Memory B cell (primary cell): ENCODE measurements at regions not wholly inside any gene's neighbourhood (a gene's known extent, or its start where the extent isn't known, plus 50 kb on each side); places are given as distances from the start of the nearest gene placed in this dataset.
"Not testable (repeated sequence)": the region's sequence is repeated elsewhere in the genome, so short reads cannot be mapped to it uniquely, and the experiment has no call there.

Source experiments
- ATAC-seq: fragments of 150-1000 bp; cut with Tn5 transposase; 2 replicates; pipeline ENCODE4 v1.10.0; 2021; ENCODE audit warnings: low read depth, mild to moderate bottlenecking, moderate library complexity
- DNase-seq, 2 donors: peaks; one replicate each; pipeline ENCODE4 v3.0.0; 2022; ENCODE audit warnings: low spot score in 2 of 2
- H3K27ac Mint-ChIP-seq: one replicate; pipeline ENCODE4 v1.8.0; 2022; ENCODE audit warnings: mild to moderate bottlenecking, moderate library complexity, mixed read lengths
- H3K27me3 Mint-ChIP-seq: one replicate; pipeline ENCODE4 v1.8.0; 2022; ENCODE audit warnings: mixed read lengths
- H3K36me3 Mint-ChIP-seq: one replicate; pipeline ENCODE4 v1.8.0; 2022; ENCODE audit warnings: mild to moderate bottlenecking, mixed read lengths
- H3K4me1 Mint-ChIP-seq: one replicate; pipeline ENCODE4 v1.8.0; 2022; ENCODE audit warnings: mixed read lengths
- H3K4me3 Mint-ChIP-seq: one replicate; pipeline ENCODE4 v1.8.0; 2022; ENCODE audit warnings: mild to moderate bottlenecking, moderate library complexity, mixed read lengths
- H3K9me3 Mint-ChIP-seq: one replicate; pipeline ENCODE4 v1.8.0; 2022; ENCODE audit warnings: mixed read lengths

DNA sequence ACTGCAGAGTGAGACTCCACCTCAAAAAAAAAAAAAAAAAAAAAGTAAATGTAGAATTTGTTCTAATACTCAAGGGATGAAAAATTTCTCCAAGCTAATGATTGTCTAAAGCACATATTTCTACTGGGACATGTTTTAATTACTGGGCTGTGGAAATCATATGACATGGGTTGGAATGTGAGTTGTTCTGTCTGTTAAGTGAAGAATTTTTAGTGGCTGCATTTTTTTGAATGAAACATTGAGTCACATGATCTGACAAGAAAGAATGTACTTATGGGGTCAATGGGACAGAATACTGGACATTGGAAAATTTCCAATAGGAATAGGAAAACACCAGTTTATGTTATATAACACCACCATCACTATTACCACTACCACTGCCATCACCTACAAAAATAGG, 123.8 kb upstream of the IVNS1ABP start:
- Mint-ChIP-seq H3K36me3 (no peaks in the 10 kb centered on the region), H3K27me3 (no peaks in the 10 kb centered on the region), H3K4me1 (no peaks in the 10 kb centered on the region), H3K4me3 (no peak overlapping the region), H3K9me3 (no peaks in the 10 kb centered on the region), H3K27ac (no peak overlapping the region)
- no peak for DNase-seq
- no peak for ATAC-seq

DNA sequence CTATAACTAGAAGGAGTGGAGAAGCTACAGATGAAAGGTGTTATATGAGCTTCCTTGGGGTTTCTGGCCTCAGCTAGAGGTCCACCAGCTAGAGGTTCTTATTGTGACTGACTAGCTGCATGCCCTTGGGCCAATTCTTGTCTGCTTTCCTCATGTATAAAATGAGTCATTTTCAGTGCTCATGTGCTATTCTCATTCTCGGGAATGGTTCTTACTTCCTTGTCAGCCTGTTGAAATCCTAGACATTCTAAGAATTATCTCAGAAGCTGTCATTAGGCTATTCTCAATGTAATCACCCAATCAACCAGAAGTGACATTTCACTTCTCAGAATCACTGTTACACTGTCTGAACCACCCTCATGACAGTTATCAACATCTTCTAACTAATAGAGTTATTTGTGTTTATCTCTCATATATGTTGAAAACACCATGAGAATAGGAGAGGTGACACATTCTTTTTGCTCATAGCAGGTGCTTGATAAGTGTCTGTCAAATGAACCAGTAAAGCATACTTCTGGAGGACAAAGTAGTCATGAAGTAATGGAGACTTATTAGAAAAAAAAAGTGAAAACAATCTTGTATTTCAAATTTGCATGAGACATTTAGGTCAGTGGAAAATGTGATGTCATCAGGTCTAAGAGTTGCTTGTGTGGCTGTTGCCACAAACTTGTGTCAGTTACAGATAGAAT, 122.8 kb upstream of the IVNS1ABP start:
- Mint-ChIP-seq H3K4me1 (no peaks in the 10 kb centered on the region), H3K4me3 (no peak overlapping the region), H3K36me3 (no peaks in the 10 kb centered on the region), H3K27ac (no peak overlapping the region), H3K9me3 (no peaks in the 10 kb centered on the region), H3K27me3 (no peaks in the 10 kb centered on the region)
- ATAC-seq, result peak; percentile 86
- DNase-seq, result peak in 1 of 2 donors; percentile 7

DNA sequence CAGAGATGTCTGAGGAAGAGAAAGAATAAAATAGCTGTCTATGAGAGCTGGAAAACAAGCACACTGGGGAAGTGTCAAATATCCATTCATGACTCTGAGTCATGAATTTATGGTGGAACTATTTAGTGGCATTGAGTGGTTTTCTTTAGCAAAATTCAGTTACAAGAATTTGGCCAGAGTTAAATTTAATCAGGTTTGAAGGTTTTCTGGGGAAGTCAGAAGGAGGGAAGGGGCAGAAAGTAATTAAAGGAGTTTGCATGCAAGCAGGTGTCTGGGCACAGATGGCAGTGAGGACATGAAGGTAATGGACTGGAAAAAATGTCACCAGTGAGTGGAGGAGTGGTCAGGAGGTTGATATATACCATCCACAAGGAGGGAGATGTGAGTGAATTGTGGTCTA, 121.9 kb upstream of the IVNS1ABP start:
- Mint-ChIP-seq H3K4me1 (no peaks in the 10 kb centered on the region), H3K9me3 (no peaks in the 10 kb centered on the region), H3K27me3 (no peaks in the 10 kb centered on the region), H3K36me3 (no peaks in the 10 kb centered on the region), H3K27ac (no peak overlapping the region), H3K4me3 (no peak overlapping the region)
- ATAC-seq (no peak), DNase-seq (no peak)

DNA sequence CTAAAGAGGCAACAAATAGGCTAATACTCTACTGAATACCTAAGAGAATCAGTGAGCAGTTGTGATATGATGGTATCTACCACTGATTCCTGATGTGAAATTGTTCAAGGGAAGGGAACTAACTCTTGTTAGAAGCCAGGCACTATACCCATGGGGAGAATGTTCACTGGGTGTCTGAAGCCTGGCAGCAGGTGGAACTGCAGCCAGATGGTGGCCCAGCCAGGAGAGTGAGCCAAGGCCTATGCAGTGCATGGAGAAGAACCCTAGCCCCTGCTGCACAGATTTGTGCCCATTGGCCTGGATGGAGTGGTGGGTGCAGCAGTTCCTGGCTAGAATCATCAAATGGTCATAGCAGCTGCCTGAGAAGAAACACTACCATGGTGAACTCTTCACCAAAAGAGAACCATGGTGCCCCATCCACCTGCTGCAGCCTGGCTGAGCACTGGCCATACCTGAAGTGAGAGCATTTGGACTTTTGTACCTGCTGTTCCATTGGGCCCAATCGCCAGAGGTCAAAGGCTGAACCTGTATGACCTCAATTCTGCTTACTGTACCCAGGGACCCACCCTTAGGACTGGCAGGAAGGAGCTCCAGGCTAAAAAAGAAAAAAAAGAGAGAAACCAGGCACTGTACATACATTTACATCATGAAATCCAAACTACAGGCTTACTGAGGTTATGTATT, 118.8 kb upstream of the IVNS1ABP start:
- Mint-ChIP-seq H3K27me3 (no peaks in the 10 kb centered on the region), H3K9me3 (no peaks in the 10 kb centered on the region), H3K27ac (no peak overlapping the region), H3K4me3 (no peak overlapping the region), H3K4me1 (no peaks in the 10 kb centered on the region), H3K36me3 (no peaks in the 10 kb centered on the region)
- ATAC-seq, result no peak
- DNase-seq, result no peak

DNA sequence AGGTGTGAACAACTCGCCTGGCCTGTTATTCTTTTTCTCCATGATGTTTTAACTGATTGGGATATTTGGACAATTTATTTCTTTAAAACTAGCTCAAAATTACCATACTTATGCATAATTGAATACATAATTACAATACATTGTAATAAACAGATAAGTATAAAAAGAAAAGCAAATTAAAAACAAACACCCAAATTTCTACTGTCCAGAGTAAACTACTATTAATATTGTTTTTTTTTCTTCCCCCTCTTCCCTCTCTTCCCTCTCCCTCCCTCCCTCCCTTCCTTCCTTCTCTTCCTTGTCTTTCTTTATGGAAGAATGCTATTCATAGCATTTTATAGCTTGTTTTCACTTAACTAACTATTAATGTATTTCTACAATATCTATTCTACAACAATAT, 117.7 kb upstream of the IVNS1ABP start:
- Mint-ChIP-seq H3K27ac (no peak overlapping the region), H3K36me3 (no peaks in the 10 kb centered on the region), H3K27me3 (no peaks in the 10 kb centered on the region), H3K9me3 (no peaks in the 10 kb centered on the region), H3K4me1 (no peaks in the 10 kb centered on the region), H3K4me3 (no peak overlapping the region)
- DNase-seq (no peak), ATAC-seq (no peak)

DNA sequence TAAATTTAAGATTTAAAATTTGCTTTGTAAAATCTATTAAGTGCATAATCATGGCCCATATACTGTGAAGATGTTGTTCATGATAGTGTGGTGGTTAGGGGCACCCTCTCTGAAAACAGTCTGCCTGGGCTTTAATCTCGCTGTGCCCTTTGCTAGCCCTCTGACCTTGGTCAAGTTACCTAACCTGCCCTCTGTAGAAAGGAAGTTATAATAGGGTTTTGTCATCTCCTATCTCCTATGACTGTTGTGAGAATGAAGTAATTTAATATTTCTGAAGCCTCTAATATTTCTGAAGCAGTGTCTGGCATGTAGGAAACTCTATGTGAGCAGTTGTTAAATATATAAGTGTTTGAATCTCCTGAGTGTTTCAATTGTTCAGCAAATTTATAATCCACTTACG, 116.6 kb upstream of the IVNS1ABP start:
- no peaks in the 10 kb centered on the region for H3K36me3 Mint-ChIP-seq
- H3K4me1 Mint-ChIP-seq, result peaks cover 3% of the 10 kb centered on the region
- H3K27ac Mint-ChIP-seq, result no peak overlapping the region
- H3K27me3 Mint-ChIP-seq, result no peaks in the 10 kb centered on the region
- DNase-seq (no peak), ATAC-seq (no peak)
- peaks cover 3% of the 10 kb centered on the region for H3K9me3 Mint-ChIP-seq
- H3K4me3 Mint-ChIP-seq, result no peak overlapping the region

DNA sequence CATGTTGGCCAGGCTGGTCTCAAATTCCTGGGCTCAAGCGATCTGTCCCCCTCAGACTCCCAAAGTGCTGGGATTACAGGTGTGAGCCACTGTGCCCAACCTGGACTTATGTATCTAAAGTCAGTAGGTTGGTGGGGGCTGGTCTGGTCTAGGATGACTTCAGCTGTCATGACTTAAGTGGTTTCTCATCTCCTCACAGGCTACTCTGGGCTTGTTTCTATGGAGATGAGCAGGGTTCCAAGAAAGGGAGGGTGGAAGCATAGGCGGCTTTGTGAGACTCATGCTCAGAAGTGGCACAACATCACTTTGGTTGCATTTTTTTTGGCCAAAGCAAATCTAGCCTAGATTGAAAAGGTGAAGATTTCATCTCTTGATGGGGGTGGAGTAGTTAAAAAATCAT, 115.9 kb upstream of the IVNS1ABP start:
- no peak overlapping the region for H3K4me3 Mint-ChIP-seq
- H3K9me3 Mint-ChIP-seq, result peaks cover 3% of the 10 kb centered on the region
- no peak overlapping the region for H3K27ac Mint-ChIP-seq
- no peaks in the 10 kb centered on the region for H3K36me3 Mint-ChIP-seq
- H3K4me1 Mint-ChIP-seq, result peaks cover 3% of the 10 kb centered on the region
- no peaks in the 10 kb centered on the region for H3K27me3 Mint-ChIP-seq
- DNase-seq, result no peak
- ATAC-seq, result no peak

DNA sequence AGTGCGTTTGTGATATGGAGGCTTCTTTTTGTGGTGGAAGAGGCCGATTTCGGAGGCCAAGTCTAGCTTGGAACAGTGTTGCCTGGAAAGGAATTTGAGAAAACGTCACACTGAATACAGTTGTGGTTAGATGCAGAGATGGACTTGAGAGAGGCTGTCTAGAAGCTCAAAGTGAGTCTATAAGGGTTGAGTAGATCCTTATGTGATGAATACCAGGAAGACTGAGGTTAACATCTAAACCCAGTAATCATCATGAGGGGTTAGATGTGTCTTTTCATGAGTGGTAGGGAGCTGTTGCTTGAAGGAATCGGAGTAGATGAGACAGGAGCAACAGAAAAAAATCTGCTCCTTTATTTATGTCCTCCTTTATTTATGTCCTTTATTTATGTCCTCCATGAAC, 114.6 kb upstream of the IVNS1ABP start:
- no peak for ATAC-seq
- Mint-ChIP-seq H3K27ac (no peak overlapping the region), H3K4me3 (no peak overlapping the region), H3K36me3 (no peaks in the 10 kb centered on the region), H3K4me1 (peaks cover 3% of the 10 kb centered on the region), H3K27me3 (no peaks in the 10 kb centered on the region), H3K9me3 (peaks cover 3% of the 10 kb centered on the region)
- DNase-seq, result no peak

DNA sequence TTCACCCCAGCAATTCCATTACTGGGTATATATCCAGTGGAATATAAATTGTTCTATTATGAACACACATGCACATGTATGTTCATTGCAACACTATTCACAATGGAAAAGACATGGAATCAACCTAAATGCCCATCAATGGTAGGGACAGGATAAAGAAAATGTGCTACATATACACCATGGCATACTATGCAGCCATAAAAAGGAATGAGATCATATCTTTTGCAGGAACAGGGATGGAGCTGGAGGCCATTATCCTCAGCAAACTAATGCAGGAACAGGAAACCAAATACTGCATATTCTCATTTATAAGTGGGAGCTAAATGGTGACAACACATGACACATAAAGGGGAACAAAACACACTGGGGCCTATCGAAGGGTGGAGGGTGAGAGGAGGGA, 112.6 kb upstream of the IVNS1ABP start:
- not testable (repeated sequence) for H3K9me3 Mint-ChIP-seq, H3K27ac Mint-ChIP-seq, H3K4me1 Mint-ChIP-seq, DNase-seq, H3K36me3 Mint-ChIP-seq, H3K4me3 Mint-ChIP-seq, ATAC-seq, H3K27me3 Mint-ChIP-seq

DNA sequence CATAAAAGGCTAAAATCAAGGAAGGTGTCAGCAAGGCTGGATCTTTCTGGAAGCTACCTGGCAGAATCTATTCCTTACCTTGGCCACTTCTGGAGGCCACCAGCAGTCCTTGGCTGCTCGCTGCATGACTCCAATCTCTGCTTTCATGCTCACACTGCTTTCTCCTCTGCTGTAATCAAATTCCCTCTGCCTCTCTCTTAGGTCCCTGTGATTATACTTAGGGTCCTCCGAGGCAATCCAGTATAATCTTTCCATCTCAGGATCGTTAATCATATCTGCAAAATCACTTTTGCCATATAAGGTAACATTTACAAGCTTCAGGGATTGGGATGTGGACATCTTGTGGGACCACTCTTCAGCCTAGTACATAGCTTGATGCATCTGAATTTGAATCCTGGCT, 110.7 kb upstream of the IVNS1ABP start:
- no peak overlapping the region for H3K27ac Mint-ChIP-seq

DNA sequence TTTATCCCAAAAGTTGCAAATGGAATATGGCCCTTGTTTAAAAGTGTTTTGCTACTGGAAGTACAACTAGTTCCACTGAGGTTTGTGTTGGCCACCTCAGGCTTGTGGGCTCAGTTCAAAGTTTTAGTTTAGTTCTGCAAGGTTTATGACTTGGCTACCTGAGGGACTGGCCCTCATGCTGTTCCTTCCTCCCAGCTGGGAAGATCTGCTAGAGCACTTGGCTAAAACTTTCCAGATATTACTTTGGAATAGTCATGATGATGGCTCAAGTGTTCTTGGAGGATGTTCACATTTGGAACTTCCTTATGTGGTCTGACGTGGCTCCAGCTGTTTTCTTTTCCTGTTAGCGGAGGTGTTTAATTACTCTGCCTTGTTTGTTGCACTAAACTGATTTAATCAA, 110.2 kb upstream of the IVNS1ABP start:
- no peak for ATAC-seq
- H3K9me3 Mint-ChIP-seq, result peaks cover 3% of the 10 kb centered on the region
- DNase-seq, result no peak
- H3K27ac Mint-ChIP-seq, result no peak overlapping the region
- H3K27me3 Mint-ChIP-seq, result peaks cover 2% of the 10 kb centered on the region
- peaks cover 3% of the 10 kb centered on the region for H3K4me1 Mint-ChIP-seq
- H3K36me3 Mint-ChIP-seq, result no peaks in the 10 kb centered on the region
- H3K4me3 Mint-ChIP-seq, result no peak overlapping the region

More for the DNA sequence above, 110.7 kb upstream of the IVNS1ABP start:
- peaks cover 2% of the 10 kb centered on the region for H3K27me3 Mint-ChIP-seq
- peaks cover 3% of the 10 kb centered on the region for H3K9me3 Mint-ChIP-seq
- H3K4me1 Mint-ChIP-seq, result peaks cover 3% of the 10 kb centered on the region
- no peak for ATAC-seq
- no peak for DNase-seq
- H3K4me3 Mint-ChIP-seq, result no peak overlapping the region
- H3K36me3 Mint-ChIP-seq, result no peaks in the 10 kb centered on the region

DNA sequence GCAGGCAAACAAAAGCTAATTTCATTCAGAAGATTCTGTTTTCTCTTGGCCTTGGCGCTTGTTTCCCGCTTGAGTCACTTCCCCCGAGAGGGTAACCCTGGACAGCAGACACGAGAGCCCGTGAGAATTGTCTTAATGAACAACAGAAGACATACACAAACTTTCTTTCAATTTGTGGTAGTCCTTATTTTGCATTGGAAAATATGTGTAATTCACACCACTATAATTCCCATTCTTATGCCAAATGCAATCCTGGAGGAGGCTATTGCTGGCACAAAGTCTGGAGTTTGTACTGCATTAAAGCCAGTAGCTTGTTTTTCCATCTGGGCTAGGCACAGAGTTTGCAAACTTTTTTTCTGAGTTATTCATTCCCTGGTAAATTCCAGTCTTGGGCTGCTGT, 109.8 kb upstream of the IVNS1ABP start:
- Mint-ChIP-seq H3K27me3 (peaks cover 2% of the 10 kb centered on the region), H3K36me3 (no peaks in the 10 kb centered on the region), H3K27ac (no peak overlapping the region), H3K4me3 (no peak overlapping the region), H3K4me1 (peaks cover 3% of the 10 kb centered on the region), H3K9me3 (peaks cover 3% of the 10 kb centered on the region)
- ATAC-seq (no peak), DNase-seq (no peak)

DNA sequence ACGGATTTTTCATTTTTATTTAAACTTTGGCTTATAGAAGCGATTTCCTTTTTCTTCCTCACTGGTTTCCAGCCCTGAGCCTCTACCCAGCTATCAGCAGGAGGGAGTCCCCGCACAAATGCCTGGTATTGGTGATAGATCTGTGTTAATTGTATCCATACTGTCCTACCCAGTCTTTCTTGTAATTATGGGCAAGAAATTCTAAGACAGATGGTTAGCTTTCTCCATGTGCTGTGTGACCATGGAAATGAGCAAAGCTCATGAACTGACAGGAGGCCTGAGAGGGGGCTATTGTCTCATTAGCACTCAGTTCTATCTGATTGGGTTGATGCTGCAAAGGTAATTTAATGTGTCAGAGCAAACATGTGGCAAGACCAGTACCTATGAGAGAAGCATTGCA, 108.1 kb upstream of the IVNS1ABP start:
- no peak overlapping the region for H3K27ac Mint-ChIP-seq
- H3K4me3 Mint-ChIP-seq, result no peak overlapping the region
- H3K27me3 Mint-ChIP-seq, result peaks cover 2% of the 10 kb centered on the region
- DNase-seq, result no peak
- ATAC-seq, result no peak
- H3K9me3 Mint-ChIP-seq, result peaks cover 3% of the 10 kb centered on the region
- peaks cover 3% of the 10 kb centered on the region for H3K4me1 Mint-ChIP-seq
- no peaks in the 10 kb centered on the region for H3K36me3 Mint-ChIP-seq

DNA sequence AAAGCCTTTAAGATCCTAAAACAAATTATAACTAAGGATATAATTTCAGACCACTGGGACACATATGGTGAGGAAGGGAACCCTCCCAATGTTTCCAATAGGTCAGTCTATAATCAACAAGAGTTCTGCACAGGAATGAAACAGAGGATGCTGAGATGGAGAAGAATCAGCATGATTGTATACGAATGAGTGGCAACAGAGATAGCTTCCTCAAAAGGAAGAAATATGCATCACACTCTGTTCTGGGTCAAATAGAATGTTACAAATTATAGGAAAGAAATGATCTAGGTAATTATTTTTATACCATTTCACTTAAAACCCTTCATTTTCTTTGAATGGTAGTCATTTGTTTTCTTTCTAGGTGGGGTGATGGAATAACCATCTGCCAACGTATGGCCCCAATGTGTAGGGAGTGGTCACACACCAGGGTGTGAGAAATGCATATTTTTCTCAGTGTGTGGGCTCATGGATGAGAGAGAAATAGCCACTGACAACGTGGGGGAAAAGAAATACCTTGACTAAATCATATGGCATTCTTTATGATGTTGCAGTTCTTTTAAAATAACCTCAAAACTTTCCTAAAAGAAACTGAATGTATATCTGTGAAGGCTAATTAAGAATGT, 104.6 kb upstream of the IVNS1ABP start:
- peaks cover 2% of the 10 kb centered on the region for H3K27me3 Mint-ChIP-seq
- ATAC-seq (no peak), DNase-seq (no peak)
- H3K27ac Mint-ChIP-seq, result no peak overlapping the region
- H3K36me3 Mint-ChIP-seq, result no peaks in the 10 kb centered on the region
- no peaks in the 10 kb centered on the region for H3K4me1 Mint-ChIP-seq
- H3K9me3 Mint-ChIP-seq, result no peaks in the 10 kb centered on the region
- H3K4me3 Mint-ChIP-seq, result no peak overlapping the region
